Transverse colon (tissue), 4 donors: ENCODE measurements at regions not wholly inside any gene's neighbourhood (a gene's known extent, or its start where the extent isn't known, plus 50 kb on each side); places are given as distances from the start of the nearest gene placed in this dataset.

ENCODE experiments used
- EP300 ChIP-seq: sonication (generic); formaldehyde crosslinking; IDR thresholded peaks from one replicate; pipeline ENCODE4 v1.6.1; 2017; ENCODE audit warnings: antibody characterized with exemption, low read depth
- POLR2A ChIP-seq: fragments of 450-650 bp; IDR thresholded peaks from one replicate; pipeline ENCODE4 v1.6.1; 2016; ENCODE audit warnings: antibody characterized with exemption, mild to moderate bottlenecking, moderate library complexity
- POLR2AphosphoS5 ChIP-seq, 3 donors: sonication (generic); formaldehyde crosslinking; IDR thresholded peaks; one replicate each; pipeline ENCODE4 v1.6.1; 2016; ENCODE audit warnings: antibody characterized with exemption in 3 of 3
- TF ChIP-seq, protein P1 (sequence below), 5 experiments: fragments of 200-600 bp in 3 of 5; fragments of 450-650 bp in 2 of 5; sonication (generic) in 3 of 5; IDR thresholded peaks; 1 replicate in 2 of 5; 2 replicates in 3 of 5; pipeline ENCODE4 v1.5.1; 2016 to 2017; ENCODE audit warnings: antibody characterized with exemption in 5 of 5, inconsistent platforms in 3 of 5, mild to moderate bottlenecking in 2 of 5, moderate library complexity in 1 of 5

- TF ChIP-seq, protein P1, sequence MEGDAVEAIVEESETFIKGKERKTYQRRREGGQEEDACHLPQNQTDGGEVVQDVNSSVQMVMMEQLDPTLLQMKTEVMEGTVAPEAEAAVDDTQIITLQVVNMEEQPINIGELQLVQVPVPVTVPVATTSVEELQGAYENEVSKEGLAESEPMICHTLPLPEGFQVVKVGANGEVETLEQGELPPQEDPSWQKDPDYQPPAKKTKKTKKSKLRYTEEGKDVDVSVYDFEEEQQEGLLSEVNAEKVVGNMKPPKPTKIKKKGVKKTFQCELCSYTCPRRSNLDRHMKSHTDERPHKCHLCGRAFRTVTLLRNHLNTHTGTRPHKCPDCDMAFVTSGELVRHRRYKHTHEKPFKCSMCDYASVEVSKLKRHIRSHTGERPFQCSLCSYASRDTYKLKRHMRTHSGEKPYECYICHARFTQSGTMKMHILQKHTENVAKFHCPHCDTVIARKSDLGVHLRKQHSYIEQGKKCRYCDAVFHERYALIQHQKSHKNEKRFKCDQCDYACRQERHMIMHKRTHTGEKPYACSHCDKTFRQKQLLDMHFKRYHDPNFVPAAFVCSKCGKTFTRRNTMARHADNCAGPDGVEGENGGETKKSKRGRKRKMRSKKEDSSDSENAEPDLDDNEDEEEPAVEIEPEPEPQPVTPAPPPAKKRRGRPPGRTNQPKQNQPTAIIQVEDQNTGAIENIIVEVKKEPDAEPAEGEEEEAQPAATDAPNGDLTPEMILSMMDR (IDR thresholded peaks at IDR 0.05): no peak
- no peak for TF ChIP-seq POLR2A
- TF ChIP-seq EP300: no peak
- no peak for TF ChIP-seq POLR2AphosphoS5 (IDR thresholded peaks at IDR 0.05)
Observed at GRCh38 chr16:86984343-86984742, 332.8 kb downstream of the C16orf95 start.
